ENCODE measurements at regions not wholly inside any gene's neighbourhood (a gene's known extent, or its start where the extent isn't known, plus 50 kb on each side); places are given as distances from the start of the nearest gene placed in this dataset.

DNA sequence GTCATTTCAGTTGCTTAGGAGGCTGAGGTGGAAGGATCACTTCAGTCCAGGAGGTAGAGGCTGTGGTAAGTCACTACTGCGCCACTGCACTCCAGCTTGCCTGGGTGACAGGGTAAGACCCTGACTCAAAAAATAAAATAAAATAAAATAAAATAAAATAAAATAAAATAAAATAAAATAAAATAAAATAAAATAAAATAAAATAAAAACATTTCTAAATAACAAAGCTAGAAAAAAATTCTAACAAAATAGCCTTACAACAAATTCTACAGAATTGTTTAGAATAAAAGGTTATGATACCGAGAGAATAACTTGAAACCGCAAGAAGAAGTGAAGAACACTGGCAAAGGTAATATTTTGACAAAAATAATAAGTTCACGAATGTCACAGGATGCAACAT is 794.3 kb downstream of the NR2F2 start:
- TF ChIP-seq, protein P1, sequence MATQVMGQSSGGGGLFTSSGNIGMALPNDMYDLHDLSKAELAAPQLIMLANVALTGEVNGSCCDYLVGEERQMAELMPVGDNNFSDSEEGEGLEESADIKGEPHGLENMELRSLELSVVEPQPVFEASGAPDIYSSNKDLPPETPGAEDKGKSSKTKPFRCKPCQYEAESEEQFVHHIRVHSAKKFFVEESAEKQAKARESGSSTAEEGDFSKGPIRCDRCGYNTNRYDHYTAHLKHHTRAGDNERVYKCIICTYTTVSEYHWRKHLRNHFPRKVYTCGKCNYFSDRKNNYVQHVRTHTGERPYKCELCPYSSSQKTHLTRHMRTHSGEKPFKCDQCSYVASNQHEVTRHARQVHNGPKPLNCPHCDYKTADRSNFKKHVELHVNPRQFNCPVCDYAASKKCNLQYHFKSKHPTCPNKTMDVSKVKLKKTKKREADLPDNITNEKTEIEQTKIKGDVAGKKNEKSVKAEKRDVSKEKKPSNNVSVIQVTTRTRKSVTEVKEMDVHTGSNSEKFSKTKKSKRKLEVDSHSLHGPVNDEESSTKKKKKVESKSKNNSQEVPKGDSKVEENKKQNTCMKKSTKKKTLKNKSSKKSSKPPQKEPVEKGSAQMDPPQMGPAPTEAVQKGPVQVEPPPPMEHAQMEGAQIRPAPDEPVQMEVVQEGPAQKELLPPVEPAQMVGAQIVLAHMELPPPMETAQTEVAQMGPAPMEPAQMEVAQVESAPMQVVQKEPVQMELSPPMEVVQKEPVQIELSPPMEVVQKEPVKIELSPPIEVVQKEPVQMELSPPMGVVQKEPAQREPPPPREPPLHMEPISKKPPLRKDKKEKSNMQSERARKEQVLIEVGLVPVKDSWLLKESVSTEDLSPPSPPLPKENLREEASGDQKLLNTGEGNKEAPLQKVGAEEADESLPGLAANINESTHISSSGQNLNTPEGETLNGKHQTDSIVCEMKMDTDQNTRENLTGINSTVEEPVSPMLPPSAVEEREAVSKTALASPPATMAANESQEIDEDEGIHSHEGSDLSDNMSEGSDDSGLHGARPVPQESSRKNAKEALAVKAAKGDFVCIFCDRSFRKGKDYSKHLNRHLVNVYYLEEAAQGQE (IDR thresholded peaks at IDR 0.05; ENCODE audit: low read depth) = no peak
- TF ChIP-seq TAF1 (IDR thresholded peaks at IDR 0.05; ENCODE audit: low read depth) (no peak), USF1 (IDR thresholded peaks at IDR 0.05) (no peak), YY1 (IDR thresholded peaks at IDR 0.05; ENCODE audit: low read depth) (no peak), ZBTB7A (IDR thresholded peaks at IDR 0.05; ENCODE audit: low read depth) (no peak), CEBPB (IDR thresholded peaks at IDR 0.05) (no peak), EP300 (IDR thresholded peaks at IDR 0.05; ENCODE audit: borderline replicate concordance) (no peak), RAD21 (IDR thresholded peaks at IDR 0.05; ENCODE audit: low read depth) (no peak), NFIC (IDR thresholded peaks at IDR 0.05) (no peak), TEAD4 (IDR thresholded peaks at IDR 0.05) (no peak)
